Fibroblast of peridontal ligament (primary cell): ENCODE measurements at regions not wholly inside any gene's neighbourhood (a gene's known extent, or its start where the extent isn't known, plus 50 kb on each side); places are given as distances from the start of the nearest gene placed in this dataset.

ENCODE experiments used
- DNase-seq: peaks from one replicate; pipeline ENCODE4 v3.0.0-alpha.2; 2010; ENCODE audit errors: extremely low read depth

DNA sequence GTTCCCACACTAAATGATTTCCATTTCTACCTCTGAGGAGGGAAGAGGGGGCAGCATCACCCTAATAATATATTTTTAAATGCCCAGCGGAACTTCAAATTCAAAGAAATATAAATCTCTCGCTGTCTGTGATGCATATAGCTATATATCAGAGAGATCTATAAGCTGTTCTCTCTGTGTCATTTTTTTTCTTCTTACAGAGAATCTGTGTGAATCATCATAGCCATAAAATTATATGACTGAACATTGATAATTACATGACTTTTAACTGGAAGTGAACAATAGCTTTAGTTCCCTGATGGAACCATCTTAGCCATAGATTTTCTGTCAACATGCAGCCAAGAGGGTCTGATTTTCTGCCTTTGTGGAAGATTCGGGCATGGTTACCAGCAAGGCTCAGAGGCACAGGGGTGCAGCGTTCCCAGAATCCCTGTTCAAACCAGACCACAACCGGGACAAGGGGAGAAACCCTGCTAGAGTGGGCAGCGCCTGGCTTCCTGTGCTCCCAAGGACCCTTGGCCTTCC, 93.7 kb upstream of the OSMR start:
- DNase-seq = no peak

DNA sequence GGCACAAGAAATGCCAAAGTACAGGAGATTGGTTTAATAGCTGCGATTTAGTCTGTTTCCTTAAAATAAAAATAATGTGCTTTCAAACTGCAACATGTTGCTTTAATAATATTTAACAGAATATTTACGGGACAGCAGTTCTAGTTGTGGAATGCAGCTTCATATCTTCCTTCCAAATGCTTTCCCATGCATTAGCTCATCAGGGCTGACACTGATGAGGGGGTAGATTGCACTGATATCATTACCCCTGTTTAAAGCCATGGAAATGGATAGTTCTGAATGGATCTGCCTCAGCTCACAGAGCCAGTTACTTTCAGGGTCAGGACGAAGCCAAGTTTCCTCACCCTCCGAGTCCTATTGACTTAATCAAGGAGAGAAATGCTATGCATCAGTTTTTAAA, 93.2 kb upstream of the OSMR start:
- no peak for DNase-seq

DNA sequence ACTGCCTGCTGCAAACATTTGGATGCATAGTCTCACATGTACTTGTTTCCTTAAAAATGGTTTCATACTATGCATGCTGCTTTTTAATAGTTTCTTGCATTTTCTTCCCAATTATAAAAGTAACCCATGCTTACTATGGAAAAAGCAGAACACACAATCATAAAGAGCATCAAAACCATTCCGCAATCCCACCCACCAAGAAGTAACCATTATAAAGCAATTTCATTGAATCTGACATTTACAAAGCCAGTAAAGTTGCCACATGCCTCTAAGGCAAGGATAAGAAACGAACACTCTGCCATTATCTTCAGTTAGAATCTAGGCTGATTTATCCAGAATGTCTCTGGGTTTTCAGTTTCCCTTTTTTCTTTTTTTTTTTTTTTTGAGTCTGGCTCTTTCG, 92.7 kb upstream of the OSMR start:
- no peak for DNase-seq

DNA sequence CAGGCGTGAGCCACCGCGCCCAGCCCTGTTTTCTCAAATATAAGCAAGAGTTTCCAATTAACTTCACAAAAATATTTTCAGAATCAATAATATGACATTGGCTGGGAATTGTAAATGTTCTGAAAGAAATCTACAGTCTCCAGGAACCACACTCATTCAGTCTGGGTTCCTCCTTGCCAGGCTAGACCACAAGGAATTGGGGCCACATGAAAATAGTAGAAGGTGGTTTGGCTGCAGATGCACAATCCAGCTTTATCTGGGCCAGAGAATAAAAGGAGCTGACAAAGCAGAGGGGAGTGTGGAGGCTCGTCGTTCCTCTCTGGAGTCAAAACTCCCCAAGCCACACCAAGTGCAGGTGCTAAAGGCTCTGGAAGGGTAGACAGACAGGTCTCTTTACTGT, 92.0 kb upstream of the OSMR start:
- peak; percentile 31 for DNase-seq

DNA sequence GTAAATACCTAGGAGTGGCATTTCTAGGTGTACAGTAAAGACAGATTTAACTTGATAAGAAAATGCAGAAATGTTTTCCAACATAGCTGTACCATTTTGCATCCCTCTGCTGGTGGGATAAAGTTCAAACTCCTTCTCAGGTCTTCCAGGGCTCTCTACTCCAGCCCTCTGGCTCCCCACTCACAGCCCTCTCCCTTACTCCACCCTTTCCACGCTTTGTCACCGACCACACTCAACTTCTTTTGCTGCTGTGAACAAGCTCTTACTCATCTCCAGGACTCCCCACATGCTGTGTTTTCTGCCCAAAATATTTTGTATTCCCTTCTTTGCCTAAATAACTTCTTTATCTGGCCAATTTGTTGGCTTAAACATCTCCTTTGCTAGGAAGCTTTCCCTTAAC, 90.6 kb upstream of the OSMR start:
- DNase-seq = peak; percentile 65

DNA sequence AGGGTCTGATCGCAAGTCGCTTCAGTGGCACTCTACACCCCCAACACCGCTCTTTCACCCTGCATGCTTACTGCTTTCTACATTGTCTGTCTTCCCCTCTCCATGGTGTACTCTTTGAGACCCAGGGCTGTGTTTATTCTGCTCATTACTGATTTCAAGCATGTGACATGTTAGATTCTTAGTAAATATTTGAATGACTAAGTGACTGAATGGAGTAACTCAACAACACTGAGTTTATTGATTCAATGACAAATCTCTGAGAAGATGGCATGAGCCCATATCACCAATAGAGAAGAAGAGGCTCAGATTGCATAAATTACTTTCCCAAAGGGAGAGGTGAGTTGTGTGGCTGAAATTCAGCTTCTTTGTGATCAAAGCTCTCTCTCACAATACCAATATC, 89.7 kb upstream of the OSMR start:
- no peak for DNase-seq

DNA sequence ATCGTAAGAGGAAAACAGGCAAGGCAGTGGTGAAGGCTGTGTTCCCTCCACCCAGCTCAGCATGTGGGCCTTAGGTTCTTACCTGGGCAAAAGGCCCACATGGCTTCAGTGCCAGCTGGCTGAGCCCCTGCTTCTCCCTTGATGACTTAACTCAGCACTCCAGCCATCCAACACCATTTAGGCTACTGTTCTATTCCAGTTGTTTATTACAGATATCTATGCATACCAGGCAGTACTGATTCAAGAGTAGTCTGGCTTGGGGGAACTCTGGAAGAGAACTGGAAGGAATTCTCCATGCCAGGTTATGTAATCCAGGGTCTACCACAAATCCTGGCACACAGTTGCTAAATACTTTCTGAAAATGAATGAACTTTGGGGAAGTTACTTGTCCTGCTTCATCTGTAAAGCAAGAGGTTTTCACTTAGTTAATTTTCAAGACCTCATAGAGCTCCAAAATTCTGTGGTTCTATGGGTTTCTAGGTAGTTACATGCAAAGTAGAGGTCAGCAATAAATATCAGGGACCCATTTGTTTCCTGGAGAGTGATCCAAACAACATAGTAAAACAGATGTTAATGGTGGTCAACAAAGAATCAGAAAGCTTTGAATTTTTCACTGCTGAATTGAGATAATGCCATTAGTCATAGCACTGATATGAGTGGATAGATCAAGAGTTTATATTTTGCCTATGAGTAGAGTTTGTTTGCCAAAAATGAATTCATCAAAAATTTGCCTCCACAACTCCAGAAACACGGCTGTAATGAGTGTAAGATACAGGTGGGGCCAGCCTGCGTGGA, 88.2 kb upstream of the OSMR start:
- DNase-seq = peak; percentile 51

DNA sequence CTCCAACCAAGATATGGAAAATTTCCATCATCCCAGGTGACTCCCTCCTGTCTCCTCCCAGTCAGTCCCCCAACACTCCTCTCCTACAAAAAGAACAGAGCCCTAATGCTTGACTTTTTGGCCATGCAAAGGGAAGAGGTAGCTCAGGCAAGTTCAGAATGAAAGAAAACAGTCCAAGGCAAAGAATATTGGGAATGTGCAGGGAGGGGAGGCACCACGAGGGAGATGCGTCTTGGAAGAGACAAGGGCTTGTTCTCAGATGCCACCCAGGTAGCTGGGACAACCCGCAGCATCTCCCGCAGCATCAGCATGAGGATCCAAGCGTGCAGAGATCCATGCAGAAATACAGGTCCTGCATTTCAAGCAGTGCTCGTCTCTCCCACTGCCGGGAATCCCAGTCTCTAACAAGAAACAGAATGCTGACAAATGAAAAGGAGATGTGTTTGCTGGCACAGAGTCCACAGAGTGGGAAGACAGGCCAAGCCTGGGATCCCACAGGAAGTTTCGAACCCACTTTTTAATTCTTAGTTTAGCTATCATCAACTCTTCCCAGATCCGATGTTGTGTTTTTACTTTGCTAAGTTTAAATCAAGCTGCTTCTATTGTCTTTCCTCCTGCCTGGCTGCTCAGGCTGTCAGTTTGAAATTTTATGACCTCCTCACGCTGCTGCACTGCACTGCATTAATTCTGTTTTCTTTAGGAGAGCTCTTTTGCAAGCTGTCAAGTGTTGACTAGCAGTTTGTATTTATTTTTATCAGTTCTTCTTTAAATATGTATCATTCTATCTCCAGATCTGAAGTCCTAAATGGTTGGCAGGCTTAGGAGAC, 86.8 kb upstream of the OSMR start:
- peak; percentile 79 for DNase-seq

DNA sequence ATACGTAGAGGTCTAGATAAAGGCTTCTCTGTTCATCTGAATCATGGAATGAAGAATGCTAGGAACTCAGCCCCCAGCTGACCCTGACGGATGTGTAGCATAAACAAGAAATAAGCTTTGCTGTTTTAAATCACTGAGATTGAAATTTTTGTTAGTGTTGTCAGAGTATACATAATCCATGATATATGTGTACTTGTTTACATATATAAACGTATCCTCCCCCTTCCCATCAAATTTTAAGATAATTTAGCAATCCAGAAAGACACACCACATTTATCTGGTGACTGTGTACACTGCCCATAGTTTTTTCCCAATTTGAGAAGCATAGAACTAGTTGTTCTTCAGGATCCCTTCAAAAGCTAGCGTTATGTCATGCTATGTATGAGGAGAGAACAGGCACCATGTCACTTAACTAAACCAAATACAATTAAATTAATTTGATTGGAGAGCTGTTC, 80.8 kb upstream of the OSMR start:
- no peak for DNase-seq

DNA sequence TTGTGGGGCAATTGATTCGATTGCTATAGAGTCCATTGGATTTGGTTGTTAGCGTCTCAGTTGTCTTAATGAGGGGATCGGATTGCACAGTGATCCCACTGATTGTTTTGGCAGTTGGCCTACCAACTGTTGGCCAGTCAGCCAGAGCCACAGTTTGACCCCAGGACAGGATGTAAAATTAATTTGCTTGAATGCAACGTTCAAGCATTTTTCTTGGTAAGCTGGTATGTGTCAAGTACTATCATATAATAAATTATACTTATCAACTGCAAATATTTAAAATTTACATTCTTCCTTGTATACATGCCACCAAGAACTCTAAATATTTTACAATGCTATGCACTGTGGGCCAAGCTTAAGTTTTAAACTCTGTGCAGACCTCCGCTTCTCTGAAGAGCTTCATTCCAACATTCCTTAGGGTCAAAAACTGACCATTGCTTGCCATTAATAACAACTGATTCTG, 80.4 kb upstream of the OSMR start:
- peak; percentile 37 for DNase-seq

DNA sequence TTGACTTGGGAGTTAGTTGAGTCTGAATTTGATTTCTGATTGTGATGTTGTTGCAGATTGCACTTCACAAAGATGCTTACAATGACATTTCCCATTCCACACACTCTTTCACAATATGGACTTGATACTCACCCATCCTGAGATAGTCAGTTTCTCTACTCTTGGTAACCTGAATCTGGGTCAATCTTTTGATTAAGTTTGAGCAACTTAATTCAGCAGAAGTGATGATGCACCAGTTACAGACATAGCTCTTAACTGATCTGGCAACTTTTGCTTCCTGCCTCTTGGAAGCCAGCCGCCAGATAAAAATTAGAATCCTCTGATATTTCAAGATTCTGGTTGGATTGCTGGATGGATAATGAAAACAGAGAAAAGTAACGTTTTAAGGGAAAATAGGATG, 79.7 kb upstream of the OSMR start:
- no peak for DNase-seq

DNA sequence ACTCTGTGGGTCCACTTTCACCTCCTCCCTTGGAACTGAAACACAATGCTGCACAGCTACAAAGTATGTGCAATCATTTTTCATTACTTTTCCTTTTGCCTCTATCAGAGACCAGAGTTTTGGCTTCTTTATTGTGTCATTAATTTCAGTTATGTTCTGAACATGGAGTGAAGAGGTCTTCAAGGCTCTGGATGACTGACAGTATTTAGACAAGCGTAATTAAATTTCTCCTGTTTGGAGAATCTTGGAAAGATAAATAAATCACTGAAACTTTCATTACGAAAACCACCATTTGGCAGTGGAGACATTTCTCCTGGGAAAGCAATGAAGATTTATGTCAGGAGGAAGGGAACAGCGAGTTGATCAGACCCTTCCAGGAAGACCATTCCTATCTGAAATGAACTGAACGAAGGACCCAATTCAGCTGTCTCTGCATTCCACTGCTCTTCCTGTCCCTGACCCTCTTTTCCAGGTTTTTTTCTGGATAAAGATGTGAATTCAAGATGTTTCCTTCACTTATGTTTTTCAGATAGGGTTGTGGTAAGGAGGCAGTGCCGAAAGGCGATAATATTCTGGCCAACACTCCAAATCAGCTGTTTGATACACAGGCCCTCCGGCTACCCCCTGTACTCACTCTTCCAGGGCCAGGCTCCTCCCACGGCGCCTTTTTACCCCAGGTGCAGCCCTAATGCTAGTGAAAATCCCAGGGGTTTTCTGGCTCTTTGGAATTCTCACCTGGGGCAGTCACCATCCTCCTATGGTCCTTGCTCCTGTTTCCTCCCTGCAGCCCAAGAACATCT, 77.2 kb upstream of the OSMR start:
- no peak for DNase-seq

DNA sequence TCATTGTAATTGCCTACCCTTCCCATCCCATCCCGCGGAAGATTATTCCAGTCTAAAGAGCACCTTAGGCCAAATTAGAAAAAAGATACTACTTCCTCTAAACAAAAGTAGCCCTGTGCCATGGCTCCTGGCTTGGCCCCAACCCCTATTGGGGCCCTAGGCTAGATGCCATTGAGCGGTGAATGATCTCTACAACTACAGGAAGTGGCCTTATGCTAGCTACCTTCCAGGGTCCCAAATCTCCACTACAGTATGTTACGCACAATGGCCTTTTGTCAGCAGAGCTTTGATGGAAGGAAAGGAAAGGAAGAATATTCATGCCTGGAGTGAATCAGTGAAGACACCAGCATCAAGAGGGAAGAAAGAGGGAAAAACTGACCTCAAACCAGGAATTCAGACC, 73.3 kb upstream of the OSMR start:
- DNase-seq = no peak

DNA sequence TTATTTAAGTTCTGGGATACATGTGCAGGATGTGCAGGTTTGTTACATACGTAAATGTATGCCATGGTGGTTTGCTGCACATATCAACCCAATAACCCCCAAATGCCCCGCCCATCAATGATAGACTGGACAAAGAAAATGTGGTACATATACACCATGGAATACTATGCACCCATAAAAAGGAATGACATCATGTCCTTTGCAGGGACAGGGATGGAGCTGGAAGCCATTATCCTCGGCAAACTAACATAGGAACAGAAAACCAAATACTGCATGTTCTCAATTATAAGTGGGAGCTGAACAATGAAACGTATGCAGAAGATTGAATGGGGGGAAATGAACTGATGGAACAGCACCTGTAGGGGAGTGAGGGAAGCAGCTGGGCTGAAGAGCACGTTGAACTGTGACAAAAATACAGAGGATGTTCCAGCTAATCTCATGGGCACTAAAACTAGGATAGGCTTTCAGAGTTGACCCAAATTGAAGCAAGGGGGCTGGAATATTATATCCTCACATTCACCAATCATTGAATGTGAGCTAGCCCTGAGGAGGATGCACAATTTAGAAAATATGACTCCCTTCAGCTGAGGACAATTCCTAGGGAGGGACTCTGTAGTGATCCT, 70.5 kb upstream of the OSMR start:
- no peak for DNase-seq

DNA sequence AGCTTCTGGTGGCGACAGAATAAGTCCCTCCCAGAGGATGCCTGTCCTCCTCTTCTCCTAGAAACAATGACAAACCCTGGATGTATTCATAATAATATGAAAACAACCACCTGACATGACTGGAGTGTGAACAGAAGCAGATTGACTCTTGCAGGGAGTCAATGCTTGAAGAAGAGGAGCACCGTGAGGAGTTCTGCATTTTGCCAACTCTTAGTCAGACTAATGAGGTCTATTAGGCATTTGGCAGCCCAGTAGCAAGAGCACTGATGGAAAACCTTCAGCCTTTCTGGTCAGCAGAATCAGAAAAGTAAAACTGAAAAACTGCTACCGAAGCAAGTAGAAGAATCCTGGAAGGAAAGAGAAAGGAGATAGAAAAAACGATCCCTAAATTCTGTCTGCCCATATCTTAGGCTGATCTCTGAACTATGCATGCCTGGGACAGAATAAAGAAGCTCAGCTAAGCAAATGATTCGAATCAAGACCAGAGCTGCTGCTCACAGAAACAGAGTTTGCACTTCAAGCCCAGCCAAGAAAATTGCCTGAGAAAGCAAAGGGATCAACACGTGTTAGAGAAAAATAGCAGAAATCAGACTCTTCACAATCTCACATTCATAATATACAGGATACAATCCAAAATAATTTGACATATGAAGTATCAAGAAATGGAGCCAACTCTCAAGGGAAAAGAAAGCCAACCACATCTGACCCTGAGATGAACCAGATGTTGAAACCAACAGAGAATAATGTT, 69.5 kb upstream of the OSMR start:
- DNase-seq = peak; percentile 43

DNA sequence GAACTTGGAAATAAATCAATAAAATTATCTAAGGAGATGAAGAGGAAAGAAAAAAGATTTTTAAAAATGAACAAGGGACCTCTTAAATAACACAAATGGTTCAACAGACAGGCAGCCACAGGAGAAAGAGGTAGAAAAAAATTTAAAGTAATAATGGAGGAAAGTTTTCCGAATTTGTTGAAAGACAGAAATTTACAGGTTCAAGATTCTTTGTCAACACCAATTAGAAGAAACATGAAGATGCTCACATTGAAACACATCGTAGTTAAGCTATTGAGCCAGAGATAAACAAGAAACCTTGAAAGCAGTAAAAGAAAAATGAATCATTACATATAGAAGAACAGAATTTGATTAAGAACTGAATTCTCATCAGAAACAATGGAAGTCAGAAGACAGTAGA, 68.7 kb upstream of the OSMR start:
- DNase-seq = no peak

DNA sequence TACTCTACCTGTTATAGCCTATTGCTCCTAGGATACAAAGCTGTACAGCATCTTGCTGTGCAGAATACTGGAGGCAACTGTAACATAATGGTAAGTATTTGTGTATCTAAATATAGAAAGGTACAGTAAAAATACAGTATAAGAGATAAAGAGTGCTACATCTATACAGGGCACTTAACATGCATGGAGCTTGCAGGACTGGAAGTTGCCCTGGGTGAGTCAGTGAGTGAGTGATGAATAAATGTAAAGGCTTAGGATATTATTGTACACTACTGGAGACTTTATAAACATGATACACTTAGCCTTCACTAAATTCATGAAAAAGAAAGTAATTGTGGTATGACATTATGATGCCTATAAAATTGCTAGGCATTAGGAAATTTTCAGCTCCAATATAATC, 65.5 kb upstream of the OSMR start:
- no peak for DNase-seq

DNA sequence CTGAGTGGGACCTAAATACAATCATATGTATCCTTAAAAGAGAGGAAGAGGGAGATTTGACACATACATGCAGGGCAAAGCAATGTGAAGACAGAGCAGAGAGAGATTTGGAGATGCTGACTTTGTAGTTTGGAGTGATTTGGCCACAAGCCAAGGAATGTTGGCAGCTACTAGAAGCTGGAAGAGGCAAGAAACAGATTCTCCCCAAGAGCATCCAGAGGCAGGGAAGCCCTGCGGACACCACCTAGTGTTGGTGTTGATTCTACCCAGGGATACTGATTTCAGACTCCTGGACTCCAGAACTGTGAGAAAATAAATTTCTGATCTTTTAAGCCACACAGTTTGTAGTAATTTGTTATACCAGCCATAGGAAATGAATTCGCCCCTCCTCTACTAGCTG, 64.9 kb upstream of the OSMR start:
- DNase-seq = peak; percentile 90

DNA sequence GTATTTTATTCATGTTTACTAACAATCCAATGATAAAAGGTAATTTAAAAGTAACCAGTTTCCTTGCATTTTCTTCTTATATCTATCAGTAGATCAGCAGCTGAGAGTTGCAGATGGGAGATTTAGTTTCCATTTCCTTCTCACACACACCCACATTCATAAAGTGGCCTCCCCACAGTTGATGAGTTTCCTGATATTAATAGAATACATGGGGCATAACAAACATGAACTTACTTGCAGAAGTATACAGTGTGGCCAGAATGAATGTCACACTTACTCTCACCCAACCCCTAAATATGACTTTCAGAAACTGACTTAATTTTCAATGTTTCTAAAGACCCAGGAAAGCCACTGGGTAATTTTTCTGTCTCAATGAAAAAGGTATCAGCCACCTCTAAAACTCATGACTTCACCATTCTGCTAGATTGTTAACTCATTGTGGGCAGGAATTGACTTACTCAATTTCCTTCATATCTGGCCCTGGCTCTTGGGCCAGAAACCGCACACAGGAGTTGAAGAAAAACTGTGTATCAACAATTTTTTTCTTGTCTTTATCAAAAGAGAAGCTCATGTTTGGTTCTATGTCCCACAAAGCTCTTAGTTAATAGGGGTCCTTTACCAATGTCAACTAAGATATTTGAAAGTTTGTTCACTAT, 63.5 kb upstream of the OSMR start:
- DNase-seq = no peak

DNA sequence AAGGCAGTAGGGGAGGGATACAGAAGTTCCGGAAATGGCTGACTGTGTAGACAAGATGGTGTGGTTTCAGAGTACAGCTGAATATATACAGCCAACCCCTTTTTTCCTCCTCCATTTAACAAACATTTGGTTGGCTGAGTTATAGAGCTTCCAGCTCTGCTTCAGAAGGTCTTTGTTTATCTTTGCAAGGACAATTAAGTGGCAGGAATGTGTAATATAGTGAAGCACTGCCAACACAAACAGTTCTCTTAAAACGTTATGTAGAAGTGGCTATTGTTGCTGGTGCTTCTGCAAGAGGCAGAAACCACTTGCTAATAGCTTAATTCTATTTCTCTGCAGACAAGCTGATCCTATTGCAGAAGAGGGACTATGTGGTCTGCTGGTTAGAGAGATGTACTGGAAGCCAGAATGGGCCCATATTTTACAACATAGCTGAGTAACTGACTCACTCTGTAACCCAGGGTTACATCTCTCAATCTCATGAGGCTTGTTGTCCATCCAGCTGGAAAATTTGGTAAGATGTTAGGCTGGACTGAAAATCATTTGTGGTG, 62.7 kb upstream of the OSMR start:
- DNase-seq = peak; percentile 100
